Ovary (tissue), 3 donors: ENCODE measurements at regions not wholly inside any gene's neighbourhood (a gene's known extent, or its start where the extent isn't known, plus 50 kb on each side); places are given as distances from the start of the nearest gene placed in this dataset.

Experiments
- CTCF ChIP-seq, 3 donors: fragments of 450-650 bp in 2 of 3; fragments of 200-600 bp in 1 of 3; IDR thresholded peaks; one replicate each; pipeline versions ENCODE4 v1.5.1 to v1.8.0; 2016 to 2022; ENCODE audit warnings: antibody characterized with exemption in 3 of 3, mild to moderate bottlenecking in 1 of 3
- EP300 ChIP-seq: sonication (generic); formaldehyde crosslinking; IDR thresholded peaks from one replicate; pipeline ENCODE4 v1.6.1; 2017; ENCODE audit warnings: antibody characterized with exemption
- POLR2A ChIP-seq: fragments of 450-650 bp; IDR thresholded peaks from one replicate; pipeline ENCODE4 v1.6.1; 2017; ENCODE audit warnings: antibody characterized with exemption, mild to moderate bottlenecking, moderate library complexity
- donor health status: DM: no; HTN: no; CAD: no.

GRCh38 chr1:34372891-34373290 is 196.2 kb downstream of the C1orf94 start:
- TF ChIP-seq EP300 (no peak), POLR2A (no peak), CTCF (IDR thresholded peaks at IDR 0.05) (no peak)
